ENCODE measurements at regions not wholly inside any gene's neighbourhood (a gene's known extent, or its start where the extent isn't known, plus 50 kb on each side); places are given as distances from the start of the nearest gene placed in this dataset.
"Not testable (repeated sequence)": the region's sequence is repeated elsewhere in the genome, so short reads cannot be mapped to it uniquely, and the experiment has no call there.

DNA sequence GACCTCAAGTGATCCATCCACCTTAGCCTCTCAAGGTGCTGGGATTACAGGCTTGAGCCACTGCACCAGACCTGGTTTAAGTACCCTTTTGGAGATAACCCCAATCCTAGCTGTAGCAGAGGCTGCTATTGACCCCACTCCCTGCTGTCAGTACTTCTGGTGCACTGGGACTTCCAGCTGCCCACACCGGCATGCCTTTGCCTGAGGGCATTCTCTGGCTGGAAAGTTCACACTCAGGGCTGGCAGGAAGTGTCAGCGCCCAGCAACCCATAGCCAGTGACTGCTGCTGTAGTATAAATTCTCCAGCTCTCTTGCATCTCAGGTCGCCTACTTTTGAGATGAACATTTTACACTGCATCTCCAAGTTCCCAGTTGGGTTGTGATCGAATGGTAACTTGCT is 75.3 kb downstream of the UTRN start:
- DNase-seq = no peak

DNA sequence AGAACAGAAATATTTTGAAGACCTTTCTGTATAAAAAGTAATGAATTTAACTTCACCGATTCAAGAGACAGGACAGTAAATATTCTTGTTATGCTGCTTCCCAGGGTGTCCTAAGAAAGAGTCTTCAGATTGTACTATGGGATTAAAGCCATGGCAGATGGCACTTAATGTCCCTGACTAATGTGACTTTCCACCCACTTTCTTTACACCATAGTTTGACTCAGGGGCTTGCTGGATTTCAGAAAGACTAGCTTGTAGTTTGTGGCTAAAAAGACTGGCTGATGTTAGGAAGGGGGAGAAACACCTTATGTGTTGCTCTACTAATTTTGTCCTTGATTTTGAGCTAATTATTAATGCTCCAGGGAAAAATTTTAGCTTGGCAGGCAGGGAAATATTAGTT is 75.9 kb downstream of the UTRN start:
- DNase-seq = no peak

DNA sequence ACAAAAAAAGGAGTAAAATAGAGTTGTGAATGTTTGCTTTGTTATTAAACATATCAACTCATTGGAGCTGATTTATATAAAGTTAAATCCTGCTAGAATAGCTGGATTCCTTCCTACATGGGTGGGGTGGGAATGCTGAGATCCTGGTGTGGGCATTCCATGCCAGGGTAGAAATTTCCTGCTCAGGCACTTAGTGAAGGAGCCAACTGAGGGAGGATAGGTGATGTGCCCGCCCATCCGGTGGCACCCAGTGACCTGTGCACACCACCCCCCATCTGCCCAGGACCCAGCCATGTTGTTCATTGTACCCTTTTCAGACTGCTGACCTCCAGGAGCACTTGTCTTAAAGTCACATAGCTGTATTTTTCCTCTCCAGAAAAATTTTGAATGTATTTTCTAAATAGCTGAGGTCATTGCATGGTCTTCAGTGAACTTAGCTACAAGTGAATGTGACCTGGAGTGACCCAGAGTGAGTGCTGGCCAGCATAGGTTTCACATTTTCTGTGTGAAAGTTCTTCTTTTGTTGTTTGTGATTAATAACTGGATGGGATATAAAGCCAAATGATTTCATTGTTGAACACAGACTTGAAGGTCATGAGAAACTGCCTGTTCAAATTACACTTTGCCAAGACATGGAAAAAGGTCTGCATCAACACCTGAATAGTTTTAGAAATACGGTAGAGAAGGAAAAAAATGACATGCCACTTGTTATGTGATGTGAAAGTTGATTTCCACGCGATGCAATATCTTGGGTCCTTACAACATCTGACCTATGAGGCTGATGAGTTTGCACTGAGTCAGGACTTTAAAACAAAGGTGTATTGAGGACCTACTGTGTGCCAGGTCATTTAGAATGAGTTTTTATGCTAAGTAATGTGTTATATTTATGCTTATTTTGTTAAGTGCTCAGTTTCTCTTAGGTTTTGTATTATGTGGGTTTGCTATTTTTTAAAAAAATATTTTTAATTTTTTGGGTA is 77.2 kb downstream of the UTRN start:
- DNase-seq = no peak

DNA sequence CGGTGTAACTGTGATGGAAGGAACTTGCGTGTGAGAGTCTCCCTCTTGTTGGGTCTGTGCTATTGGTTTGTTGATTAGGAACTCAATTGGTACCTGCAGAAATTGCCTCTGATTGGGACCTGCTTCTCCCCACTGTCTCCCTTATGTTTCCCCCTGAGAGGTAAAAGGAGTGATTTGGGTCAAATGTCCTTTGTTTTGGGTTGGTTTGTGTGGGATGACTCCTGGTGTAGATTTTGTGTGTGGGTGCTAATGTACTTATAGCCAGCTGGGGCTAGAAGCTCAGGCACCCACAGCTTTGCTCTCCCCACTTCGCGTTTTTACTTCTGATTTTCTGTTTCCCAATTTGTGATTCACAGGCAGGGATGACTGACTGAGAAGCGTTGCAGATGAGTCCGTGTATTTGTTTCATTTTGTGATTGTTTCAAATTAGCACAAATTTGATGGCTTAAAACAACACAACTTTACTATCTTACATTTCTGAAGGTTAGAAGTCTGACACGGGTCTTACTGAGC is 79.1 kb downstream of the UTRN start:
- no peak for DNase-seq

DNA sequence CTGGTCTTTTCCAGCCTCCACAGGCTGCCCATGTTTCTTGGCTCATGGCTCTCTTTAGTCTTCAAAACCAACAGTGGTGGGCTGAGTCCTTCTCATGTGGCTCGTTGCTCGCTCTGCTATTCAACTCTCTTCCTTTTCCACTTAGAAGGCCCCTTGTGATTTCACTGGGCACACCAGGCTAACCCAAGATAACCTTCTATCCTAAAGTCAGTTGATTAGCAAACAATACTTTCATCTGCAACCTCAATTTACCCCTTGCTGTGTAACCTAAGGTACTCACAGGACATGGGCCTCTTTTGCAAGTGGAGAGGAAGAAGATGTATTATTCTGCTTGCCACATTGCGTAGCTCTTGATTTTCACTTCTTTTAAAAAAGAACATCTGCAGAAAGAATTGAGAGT is 79.6 kb downstream of the UTRN start:
- DNase-seq = no peak

DNA sequence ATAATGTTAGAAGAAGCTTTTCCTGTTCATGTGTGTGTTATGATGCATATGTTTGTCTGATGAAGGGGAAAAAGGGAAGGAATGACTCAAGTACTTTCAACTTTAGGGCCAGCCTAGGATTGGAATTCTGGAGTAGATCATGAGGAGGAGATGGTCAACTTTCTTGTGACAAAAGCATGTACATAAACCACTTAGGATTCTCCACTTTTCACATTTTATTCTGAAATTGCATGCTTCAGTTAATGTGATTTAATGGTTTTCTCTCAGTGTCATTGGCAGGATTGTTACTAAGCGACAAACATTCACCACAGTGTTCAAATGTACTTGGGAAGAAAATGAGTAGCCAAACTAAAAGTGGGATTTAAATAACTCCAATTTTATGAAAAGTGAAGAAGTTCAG is 80.1 kb downstream of the UTRN start:
- no peak for DNase-seq

DNA sequence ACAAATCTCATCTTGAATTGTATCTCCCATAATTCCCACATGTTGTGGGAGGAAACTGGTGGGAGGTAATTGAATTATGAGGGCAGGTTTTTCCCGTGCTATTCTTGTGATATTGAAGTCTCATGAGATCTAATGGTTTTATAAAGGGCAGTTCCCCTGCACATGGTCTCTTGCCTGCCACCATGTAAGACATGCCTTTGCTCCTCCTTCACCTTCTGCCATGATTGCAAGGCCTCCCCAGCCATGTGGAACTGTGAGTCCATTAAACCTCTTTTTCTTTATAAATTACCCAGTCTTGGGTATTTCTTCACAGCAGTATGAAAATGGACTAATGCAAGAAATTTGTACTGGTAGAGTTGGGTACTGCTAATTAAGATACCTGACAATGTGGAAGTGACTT is 84.6 kb downstream of the UTRN start:
- DNase-seq = not testable (repeated sequence)

DNA sequence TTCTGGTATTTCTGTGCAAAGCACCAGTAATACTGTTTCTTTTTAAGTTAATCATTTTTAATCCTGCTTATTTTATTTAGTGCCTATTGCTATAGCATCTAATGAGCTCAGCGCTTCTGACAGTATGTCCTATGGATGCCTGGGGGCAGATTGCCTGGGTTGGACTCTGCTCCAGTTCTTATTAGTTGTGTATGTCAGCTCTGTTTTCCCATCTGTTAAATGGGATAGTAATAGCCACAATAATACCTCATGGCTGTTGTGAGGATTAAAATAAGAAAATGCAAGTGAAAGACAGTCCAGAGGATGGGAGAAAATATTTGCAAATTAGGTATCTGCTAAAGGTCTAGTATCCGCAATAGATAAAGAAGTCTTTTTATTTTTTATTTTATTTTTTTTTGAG is 87.0 kb downstream of the UTRN start:
- DNase-seq = no peak

DNA sequence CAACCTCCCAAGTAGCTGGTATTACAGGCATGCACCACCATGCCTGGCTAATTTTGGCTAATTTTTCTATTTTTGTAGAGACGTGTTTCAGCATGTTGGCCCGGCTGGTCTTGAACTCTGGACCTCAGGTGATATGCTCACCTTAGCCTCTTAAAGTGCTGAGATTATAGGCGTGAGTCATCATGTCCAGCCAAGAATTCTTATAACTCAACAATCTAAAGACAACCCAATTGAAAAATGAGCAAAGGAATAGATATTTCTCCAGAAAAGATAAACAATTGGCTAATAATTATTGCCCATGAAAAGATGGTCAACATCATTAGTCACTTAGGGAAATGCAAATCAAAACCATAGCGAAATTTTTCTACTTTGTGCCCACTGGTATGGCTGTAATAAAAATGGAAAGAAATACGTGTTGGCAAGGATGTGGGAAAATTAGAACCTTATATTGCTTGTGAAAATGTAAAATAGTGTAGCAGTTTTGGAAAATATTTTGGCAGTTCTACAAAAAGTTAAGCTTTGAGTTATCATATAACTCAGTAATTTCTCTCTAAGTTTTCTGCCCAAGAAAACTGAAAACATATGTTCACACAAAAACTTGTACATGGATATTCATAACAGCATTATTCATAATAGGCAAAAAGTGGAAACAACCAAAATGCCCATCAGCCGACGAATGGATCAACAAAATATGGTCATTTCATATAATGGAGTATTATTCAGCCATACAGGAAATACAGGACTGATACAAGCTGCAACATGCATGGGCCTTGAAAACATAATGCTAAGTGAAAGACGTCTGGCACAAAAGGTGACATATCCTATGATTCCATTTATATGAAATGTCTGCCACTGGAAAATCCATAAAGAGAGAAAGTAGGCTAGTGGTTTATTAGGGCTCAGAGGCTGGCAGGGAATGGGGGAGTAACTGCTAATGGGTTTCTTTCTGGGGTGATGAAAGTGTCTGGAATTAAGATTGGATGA is 87.8 kb downstream of the UTRN start:
- DNase-seq = no peak

DNA sequence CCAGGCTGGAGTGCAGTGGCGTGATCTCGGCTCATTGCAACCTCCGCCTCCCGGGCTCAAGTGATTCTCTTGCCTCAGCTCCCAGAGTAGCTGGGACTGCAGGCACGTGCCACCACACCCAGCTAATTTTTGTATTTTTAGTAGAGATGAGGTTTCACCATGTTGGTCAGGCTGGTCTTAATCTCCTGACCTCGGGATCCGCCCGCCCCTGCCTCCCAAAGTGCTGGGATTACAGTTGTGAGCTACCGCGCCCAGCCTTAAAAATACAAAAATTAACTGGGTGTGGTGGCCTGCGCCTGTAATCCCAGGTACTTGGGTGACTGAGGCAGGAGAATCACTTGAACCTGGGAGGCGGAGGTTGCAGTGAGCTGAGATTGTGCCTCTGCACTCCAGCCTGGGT is 89.4 kb downstream of the UTRN start:
- not testable (repeated sequence) for DNase-seq

DNA sequence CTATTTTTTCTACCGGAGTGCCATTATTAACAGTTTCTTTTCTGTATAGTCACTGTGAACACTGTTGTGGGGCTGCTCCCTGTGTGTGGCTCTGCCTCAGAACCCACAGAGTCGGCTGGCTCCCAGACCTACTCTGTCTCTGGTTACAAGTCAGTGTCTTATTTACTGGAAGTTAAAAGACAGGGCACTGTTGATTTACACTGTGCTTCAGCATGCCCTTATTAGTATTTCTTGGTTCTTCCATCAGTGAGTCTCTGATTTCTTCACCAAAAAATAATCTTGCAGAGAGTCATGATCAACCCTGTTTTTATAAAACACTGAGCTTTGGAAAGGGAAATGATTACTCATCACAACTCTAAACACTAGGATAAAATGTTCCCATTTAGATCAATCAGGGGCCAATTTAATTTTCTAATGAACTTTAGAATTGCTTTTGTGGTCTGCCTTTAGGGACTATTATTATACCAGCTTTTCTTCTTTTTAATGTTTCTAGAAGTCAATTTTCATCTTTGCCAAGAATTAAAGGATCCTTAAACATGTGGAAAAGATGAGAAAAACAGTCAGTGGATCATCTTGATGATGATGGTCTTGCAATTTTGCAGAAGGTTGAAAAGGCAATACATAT is 92.6 kb downstream of the UTRN start:
- no peak for DNase-seq

DNA sequence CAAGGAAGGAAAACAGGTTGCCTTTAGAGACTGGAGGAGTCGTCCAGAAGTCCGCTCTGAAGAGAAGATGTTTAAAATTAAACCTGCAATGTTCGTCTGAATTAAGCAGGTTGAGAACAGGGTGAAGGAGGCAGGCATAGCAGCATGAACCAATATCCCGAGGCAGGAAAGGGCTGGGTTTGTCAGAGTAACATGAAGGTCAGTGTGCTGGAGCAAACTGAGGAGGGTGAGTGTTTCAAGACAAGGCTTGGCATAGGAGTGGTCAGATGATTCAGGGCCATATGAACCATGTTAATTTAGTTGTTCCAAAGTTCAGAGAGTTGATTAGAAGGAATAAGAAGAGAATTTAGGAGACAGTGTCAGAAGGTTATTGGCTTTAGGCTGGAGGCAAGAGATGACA is 93.3 kb downstream of the UTRN start:
- DNase-seq = no peak

DNA sequence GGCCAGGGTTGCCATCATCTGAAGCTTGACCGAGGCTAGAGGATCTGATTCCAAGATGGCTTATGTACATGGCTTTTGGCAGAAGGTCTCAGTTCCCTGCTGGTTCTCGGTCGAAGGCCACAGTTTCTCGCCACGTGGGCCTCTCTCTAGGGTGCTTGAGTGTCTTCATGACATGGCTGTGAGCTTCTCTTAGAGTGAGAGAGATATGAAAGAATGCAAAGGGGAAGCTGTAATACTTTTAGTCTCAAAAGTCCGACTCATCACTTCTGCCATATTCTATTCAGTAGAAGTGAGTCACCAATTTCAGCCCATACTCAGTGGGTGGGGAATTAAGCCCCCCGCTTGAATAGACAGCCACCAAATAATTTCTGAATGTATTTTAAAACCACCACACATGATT is 94.2 kb downstream of the UTRN start:
- DNase-seq = no peak

DNA sequence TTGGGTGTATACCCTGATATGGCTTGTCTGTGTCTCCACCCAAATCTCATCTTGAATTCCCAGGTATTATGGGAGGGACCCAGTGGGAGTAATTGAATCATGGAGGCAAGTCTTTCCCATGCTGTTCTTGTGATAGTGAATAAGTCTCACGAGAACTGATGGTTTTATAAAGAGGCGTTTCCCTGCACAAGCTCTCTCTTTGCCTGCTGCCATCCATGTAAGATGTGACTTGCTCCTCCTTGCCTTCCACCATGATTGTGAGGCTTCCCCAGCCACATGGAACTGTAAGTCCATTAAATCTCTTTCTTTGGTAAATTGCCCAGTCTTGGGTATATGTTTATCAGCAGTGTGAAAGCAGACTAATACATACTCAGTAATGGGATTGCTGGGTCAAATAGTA is 96.4 kb downstream of the UTRN start:
- DNase-seq = not testable (repeated sequence)

DNA sequence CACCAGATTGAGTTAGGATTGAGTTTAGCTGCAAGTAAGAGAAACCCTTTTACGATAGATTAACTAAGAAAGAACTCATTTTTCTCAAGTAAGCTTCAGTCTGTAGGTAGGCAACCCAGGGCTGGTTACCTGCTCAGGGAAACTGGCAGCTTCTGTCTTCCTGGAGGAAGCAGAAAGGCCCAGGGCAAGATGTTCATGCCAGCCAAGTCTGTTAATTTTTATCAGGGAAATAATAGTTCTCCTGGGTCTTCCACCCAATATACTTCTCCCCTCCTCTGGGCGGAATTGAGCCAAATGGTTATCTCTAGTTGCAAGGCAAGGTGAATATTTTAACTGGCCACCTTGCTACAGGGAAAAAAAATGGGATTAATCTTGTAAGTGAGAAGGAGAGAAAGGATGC is 98.2 kb downstream of the UTRN start:
- no peak for DNase-seq

DNA sequence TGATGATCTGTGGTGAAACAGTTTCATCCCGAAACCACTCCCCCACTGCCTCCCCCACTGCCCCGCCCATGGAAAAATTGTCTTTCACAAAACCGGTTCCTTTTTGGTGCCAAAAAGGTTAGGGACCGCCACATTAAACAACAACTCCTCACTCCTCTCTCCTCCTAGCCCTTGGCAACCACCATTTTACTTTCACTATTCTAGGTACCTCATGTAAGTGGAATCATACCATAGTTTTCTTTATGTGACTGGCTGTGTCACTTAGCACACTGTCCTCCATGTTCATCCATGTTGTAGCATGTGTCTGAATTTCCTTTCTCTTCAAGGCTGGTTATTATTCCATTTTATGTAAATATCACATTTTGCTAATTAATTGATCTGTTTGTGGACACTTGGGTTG is 99.3 kb downstream of the UTRN start:
- DNase-seq = no peak

DNA sequence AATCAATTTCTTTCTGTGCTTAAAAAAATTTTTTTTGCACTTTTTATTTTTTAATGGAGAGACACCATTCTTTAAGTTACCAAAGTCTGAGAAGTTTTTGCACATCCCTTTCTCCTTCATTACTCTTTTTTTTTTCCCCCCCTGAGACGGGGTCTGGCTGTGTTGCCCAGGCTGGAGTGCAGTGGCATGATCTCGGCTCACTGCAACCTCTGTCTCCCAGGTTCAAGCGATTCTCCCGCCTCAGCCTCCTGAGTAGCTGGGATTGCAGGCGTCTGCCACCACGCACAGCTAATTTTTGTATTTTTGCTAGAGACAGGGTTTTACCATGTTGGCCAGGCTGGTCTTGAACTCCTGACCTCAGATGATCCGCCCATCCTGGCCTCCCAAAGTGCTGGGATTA is 104.3 kb downstream of the UTRN start:
- not testable (repeated sequence) for DNase-seq

DNA sequence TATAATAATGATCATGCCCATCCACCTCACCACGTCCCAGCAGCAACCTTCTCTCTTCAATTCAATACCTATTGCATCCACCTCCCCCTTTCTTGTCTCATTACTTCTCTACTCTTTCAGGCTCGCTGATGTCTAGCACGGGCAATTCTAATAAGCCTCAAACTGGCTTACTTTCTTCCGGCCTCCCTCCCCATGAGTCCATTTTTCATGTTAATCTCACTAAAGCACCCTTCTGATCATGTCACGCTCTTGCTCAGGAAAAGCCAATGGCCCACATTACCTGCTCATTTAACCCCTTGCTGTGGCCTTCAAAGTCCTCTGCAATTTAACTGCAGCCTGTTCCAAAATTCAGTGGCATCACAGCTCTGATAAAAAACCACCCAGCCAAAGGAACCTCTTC is 105.1 kb downstream of the UTRN start:
- DNase-seq = no peak

DNA sequence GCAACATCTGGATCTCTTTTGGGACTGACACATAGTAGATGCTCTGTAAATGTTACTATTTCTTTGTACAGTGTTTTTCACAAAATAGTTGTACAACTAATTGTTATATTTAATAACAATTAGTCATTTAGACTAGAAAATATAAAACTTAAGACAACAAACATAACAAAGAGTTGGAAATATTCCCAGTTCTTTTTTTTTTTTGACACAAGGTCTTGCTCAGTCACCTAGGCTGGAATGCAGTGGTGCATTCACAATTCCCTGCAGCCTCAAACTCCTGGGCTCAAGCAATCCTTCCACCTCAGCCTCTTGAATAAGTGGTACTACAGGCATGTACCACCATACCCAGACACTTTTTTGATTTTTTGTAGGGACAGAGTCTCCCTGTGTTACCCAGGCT is 105.8 kb downstream of the UTRN start:
- no peak for DNase-seq

DNA sequence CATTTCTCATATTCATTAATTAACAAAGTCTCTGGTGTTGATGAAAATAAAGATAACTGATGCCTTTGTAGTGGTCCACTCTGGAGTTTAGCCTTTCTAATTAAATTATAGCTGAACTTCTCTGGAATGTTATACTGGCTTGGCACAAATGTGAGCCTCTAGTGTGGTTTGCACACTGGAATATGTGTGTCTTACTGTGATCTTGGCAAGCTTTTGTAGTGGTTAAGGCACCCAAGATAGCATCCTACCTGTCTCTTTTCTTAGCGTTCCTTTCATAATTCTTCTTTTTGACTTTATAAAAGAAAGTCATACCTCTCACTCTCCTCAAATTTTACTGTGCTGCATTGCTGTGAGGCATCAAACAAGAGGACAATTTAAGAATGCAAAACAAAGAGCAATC is 107.4 kb downstream of the UTRN start:
- no peak for DNase-seq

DNA sequence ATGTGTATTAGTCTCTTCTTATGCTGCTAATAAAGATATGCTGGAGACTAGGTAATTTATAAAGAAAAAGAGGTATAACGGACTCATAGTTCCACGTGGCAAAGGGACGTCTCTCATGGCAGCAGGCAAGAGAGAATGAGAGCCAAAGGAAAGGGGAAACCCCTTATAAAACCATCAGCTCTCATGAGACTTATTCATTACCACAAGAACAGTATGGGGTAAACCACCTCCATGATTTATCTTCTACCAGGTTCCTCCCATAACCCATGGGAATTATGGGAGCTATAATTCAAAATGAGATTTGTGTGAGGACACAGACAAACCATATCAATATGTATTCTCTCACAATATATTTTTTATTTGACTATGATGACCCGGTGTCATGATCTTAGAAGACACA is 109.1 kb downstream of the UTRN start:
- DNase-seq = no peak

DNA sequence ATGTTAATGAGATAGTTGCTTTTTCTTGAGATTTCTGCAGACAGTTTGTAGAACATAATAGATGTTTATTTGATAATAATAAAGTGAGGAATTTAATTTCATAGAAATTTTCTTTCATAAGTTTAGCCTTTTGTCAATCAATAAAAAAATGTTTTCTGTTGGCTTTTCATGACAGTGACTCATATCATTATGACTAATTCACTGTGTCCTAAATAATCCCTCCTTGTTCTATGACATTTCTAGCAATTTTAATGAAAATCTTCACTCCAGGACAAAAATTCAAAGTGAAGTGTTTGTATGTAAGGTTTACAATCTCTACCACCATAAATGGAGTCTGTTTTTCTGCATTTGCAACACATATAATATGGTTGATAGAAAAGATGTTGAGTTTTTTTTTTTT is 109.9 kb downstream of the UTRN start:
- DNase-seq = no peak

DNA sequence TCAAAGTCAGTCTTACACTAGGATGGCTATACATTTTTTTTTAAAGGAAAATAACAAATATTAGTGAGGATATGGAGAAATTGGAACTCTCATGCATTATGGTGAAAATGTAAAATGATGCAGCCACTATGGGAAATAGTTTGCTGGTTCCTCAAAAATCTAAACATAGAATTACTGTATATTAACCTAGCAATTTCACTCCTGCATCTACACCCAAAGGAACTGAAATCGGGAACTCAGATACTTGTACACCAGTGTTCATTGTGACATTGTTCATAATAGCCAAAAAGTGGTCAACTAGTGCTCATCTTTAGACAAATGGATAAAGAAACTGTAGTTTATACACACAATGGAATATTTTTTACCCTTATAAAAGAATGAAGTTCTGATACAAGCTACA is 110.7 kb downstream of the UTRN start:
- no peak for DNase-seq

Measured in activated gamma-delta T cell treated with Interleukin-2 at 50 U/mL for 16 hours (primary cell).